HG03159 (cell line): ENCODE measurements at regions not wholly inside any gene's neighbourhood (a gene's known extent, or its start where the extent isn't known, plus 50 kb on each side); places are given as distances from the start of the nearest gene placed in this dataset.

Experiments
- ATAC-seq: cut with Tn5 transposase; IDR thresholded peaks from one replicate; pipeline ENCODE4 v1.9.1; 2021; ENCODE audit warnings: mild to moderate bottlenecking, moderate library complexity; ENCODE audit not compliant: unreplicated experiment

- no peak for ATAC-seq
Observed at GRCh38 chr2:15763106-15763821, 171.6 kb downstream of the DDX1 start.

DNA sequence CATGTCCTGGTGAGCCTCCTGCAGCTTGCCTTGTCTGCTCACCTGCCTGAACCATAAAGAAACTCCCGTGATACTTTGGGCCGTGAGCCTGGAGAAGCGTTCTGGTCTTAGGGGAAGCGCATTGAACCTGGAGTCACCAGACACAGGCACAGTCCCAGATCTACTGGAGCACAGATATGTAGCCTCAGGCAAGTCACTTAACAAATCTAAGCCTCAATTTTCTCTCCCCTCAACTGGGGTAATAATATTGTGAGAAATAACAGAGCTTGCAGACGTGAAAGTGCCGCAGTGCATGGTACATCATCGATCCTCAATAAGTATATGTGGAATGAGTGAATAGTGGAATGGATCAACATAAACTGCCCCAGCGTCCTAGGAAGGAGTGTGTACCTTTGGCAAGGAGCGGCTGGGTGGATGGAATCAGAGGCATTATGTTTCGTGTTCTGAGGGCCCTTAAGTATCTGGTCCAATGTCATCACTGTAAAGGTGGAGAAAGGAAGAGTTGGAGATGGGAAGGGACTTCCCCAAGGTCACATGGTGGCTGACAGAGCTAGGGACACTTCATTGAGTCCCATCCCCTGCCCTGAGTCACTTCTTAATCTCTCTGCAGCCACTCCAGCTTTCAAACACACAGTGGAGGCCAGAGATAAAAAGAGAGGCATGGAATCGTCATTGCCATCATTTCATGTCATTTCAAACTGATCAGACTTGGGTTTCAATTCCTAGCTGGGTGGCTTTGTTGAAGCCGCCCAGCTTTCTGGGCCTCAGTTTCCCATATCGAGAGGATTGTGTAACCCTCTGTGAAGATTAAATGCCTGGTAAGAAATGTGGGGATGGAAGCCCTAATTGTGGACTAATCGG lies 172.4 kb downstream of the DDX1 start:
- ATAC-seq, result no peak

GRCh38 chr2:15764683-15765011 lies 173.0 kb downstream of the DDX1 start:
- no peak for ATAC-seq

DNA sequence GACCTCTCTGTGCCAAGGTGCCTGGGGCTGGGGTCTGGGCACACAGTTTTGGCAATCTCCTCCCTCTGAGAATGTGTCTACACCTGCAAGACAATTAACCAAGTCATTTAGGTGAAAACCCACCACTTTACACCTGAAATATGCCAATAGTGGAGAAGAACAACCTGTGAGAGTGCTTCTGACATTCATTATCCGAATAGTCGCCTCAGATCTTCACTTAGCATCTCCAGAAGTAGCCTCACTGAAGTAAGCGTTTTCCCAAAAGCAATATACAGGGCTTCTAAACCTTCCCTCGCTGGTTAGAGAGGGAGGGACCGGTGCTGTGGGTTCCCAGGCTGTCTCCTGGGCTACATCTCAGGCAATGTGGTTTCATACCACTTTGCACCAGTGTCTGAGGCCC lies 173.5 kb downstream of the DDX1 start:
- no peak for ATAC-seq

- ATAC-seq, result no peak
Observed at GRCh38 chr2:15765686-15766302, 174.1 kb downstream of the DDX1 start.

DNA sequence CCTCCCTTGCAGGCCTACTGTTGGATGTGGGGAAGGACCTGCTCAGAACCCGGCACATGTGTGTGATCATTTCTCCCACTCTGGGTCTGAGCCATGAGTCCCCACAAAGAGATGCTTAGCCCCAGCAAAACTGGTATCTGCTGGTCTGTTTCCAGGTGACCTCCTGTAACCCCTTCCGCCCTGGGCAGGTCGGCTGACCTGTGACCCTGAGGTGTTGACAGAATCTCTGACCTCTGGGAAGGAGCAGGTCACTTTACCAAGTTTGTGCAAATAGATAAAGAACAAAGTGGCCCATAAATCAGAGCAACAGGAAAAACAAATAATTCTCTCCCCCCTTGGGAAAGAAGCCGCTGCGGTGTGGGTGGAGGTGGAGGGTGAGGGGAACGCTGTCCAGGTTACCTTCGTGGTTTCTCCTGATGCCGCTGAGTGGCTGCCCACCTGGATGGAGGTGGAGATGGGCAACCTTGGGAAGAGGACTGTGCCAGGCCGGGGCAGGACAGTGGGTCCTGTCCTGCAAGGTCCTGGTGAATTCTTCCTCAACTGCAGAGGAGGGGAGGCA lies 174.0 kb upstream of the MYCN start:
- no peak for ATAC-seq

- ATAC-seq, result no peak
Observed at GRCh38 chr2:15766911-15767597, 173.3 kb upstream of the MYCN start.

DNA sequence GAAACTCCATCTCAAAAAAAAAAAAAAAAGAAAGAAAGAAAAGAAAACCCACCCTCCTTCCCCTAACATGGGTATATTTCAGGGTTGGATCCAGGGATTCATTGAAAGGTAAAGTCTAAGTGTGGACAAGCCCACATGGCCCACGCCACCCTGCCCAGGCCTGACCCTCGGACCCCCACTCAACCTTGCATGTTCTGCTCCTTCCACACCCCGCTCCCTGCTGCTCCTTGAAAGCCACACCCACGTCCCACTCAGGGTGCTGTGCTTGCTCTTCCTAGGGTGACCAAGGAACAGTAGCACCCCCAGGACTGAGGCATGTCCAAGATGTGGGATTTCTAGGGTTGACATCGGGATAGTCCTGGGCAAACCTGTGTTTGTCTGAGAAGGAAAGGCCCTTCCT lies 172.7 kb upstream of the MYCN start:
- ATAC-seq, result no peak

DNA sequence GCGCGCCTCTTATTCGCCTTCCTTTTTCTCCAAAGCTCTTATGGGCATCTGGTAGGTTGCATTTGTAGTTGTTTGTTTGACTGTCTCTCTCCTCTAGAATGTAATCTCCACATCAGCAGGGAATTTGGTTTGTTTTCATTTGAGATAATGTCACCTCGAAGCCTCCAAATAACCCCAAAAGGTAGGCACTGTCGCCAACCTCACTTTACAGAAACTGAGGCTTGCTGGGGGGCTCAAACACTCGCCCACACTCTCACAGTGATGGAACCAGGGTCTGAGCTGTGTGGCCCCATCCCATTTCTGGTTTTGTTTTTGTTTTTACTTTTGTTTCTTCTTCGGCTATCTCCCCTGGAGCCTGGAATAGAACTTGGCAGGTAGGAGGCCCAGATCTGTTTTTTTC lies 172.2 kb upstream of the MYCN start:
- ATAC-seq, result no peak

DNA sequence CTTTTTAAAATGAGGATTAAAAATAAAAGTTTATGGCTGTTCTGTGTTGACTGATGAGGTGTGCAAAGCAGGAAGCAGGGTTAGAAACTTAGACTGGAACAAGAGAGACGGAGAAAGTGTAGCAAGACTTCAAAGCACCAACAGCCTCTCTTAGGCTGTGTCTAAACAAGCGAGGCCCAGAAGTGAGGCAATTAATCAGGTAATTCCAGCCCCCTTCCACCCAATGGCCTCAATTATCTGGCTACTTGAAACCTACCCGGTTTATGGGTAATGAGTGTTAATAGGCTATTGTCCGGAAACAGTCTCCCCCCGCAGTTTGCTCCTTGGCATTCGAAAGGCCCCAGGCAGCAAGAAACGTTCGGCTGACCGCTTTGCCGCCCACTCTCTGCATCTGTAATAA lies 171.7 kb upstream of the MYCN start:
- ATAC-seq, result no peak

- no peak for ATAC-seq
Observed at GRCh38 chr2:15769235-15769634, 171.1 kb upstream of the MYCN start.

DNA sequence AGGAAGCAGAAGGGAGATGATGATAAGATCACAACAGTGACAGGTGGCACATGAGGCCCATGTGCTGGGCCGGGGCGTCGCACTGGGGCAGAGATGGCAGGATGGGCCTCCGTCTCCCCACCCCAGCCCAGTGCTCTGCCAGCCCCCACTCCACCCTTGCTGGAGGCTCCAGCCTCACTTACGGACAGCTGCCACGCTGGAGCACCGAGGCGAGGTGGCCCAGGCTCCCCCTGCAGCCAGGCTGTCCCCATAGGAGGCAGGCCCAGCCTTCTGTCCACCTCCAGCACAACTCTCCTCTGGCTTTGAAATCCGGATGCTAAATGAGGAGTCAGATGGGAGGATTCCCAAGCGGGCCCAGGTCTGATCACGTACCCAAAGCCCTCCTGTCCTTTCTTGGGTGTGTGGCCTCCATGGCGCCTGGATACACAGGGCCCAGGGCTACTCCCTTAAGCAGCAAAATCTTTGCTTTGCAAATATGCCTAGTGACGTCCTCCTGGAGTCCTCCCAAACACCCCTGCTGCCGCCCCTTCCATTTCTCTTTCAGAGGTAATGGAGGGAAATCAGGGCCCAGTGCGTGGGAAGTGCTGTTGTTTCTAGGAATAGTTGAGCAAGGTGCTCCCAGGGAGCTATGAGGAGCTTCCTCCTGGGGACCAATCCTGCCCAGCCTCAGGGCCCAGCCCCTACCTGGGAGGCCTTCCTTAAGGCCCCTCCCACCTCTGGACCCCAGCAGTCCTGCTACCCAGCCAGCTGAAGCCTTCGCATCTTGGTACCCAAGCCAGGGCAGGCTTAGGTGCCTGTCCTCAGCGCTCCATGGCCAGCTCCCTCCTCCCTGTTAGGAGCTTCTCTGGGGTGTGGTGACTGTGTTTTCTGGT lies 170.4 kb upstream of the MYCN start:
- ATAC-seq, result no peak

DNA sequence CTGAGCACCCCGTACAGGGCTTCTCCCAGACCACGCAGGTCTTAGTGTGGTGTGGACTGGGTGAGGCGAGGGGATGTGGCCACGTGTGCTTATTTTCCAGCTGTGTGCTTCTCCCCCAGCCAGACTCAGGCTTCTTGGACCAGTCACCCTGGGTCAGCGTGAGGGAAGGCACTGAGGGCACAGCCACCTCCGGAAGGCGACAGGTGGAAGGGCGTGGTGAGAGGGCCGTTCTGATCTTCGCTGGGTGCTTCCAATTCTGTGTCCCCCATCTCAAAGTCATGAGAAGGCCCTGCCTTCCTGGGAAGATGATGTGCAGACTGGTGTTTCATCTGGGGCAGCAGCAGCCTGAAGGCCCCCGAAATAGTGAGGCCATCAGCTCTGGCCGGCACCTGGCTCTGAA lies 169.7 kb upstream of the MYCN start:
- no peak for ATAC-seq

- no peak for ATAC-seq
Observed at GRCh38 chr2:15771124-15771523, 169.2 kb upstream of the MYCN start.

- ATAC-seq, result no peak
Observed at GRCh38 chr2:15772086-15772595, 168.2 kb upstream of the MYCN start.

DNA sequence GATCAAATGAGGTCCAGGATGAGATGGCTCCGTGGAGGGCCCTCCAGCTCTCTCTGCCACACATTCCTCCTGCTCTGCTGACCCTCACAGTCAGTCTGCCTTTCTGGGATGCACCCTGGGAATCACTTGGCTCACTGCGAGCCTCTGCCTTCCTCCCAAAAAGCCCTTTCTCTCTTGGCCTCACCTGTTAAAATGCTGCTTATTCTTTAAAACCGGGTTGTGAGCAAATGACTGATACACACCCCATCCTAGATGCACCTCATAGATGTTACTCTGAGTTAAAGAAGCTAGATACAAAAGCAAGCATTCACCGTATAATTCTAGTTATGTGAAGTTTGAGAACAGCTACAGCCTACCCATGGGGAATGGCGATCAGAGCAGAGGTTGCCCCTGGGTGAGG lies 167.7 kb upstream of the MYCN start:
- no peak for ATAC-seq

DNA sequence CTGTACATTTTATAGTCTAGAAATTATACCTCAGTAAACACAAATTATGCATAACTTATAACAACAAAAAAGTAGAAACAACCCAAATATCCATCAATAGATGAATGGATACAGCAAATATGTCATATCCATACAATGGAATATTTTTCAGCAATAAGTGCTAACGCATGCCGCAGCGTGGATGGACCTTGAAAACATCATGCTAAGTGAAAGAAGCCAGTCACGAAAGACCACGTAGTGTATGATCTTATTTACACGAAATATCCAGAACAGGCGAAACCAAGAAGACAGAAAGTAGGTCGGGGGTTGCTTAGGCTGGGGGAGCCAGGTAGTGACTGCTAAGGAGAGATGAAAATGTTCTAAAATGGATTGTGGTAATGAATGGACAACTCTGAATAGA lies 167.1 kb upstream of the MYCN start:
- no peak for ATAC-seq

DNA sequence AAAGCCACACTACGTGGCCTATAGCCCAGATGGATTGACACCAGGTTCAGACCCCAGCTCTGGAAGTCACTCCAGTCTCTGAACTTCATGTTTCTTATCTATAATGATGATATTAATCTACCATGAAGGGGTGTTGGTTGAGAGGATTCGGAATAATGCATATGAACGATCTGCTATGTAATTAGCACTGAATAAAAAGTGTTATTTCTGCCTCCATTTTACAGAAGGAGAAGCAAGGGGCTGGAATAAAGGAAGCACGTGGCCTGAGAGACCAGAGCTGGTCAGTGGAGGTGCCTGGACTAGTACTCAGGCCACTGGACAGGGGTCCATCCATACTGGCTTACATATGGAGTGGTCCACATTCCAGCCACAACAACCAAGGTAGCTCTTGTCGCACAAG lies 166.5 kb upstream of the MYCN start:
- ATAC-seq, result no peak

DNA sequence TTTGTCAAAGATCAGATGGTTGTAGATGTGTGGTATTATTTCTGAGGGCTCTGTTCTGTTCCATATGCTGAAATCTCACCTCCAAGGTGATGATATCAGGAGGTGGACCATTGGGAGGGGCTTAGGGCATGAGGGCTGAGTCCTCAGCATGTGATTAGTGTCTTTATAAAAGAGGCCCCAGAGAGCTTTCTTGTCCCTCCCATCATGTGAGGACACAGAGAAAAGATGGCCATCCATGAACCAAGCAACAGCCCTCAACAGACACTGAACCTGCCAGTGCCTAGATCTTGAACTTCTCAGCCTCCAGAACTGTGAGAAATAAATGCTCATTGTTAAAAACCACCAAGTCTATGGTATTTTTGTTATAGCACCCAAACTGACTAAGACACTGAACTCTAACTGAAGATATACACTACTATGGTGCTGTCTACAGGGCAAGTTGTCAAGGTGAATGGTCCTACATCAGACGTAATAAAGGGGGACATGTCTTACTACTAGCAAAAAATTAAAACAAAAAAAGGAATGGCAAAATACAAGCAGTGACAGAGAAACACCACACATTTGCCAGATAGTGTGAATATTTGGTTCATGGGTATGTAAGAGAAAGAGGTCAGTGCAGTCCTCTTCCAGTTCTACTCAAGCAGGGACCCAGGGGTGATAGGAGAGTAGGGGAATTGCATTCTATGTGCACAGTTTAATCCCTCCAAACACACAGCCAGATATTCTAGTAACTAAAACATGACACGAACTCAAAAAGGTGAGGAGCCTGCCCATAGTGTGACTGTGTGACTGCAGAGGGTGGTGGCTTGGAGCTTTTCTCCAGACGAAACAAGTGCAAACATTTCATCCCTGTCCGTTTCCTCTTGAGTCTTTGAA lies 164.4 kb upstream of the MYCN start:
- no peak for ATAC-seq
